GM12873 (cell line): ENCODE measurements at regions not wholly inside any gene's neighbourhood (a gene's known extent, or its start where the extent isn't known, plus 50 kb on each side); places are given as distances from the start of the nearest gene placed in this dataset.

Experiments
- CTCF ChIP-seq: IDR thresholded peaks from 2 replicates; pipeline ENCODE4 v1.5.1; 2012; ENCODE audit warnings: low read depth, mild to moderate bottlenecking, moderate library complexity, low read length, control low read depth; ENCODE audit not compliant: insufficient read depth; ENCODE audit errors: missing control alignments

GRCh38 chr5:173744551-173744950, 128.1 kb upstream of the BOD1 start:
- TF ChIP-seq CTCF, result no peak

GRCh38 chr5:173745123-173745522, 128.7 kb upstream of the BOD1 start:
- TF ChIP-seq CTCF, result no peak

GRCh38 chr5:173745557-173745956, 129.1 kb upstream of the BOD1 start:
- no peak for TF ChIP-seq CTCF

- TF ChIP-seq CTCF, result no peak
Observed at GRCh38 chr5:173746047-173746646, 129.7 kb upstream of the BOD1 start.

- no peak for TF ChIP-seq CTCF
Observed at GRCh38 chr5:173747876-173748275, 131.4 kb upstream of the BOD1 start.

GRCh38 chr5:173750538-173751265, 134.3 kb upstream of the BOD1 start:
- no peak for TF ChIP-seq CTCF

- no peak for TF ChIP-seq CTCF
Observed at GRCh38 chr5:173751266-173751600, 134.8 kb upstream of the BOD1 start.
